ENCODE measurements at regions not wholly inside any gene's neighbourhood (a gene's known extent, or its start where the extent isn't known, plus 50 kb on each side); places are given as distances from the start of the nearest gene placed in this dataset.

DNA sequence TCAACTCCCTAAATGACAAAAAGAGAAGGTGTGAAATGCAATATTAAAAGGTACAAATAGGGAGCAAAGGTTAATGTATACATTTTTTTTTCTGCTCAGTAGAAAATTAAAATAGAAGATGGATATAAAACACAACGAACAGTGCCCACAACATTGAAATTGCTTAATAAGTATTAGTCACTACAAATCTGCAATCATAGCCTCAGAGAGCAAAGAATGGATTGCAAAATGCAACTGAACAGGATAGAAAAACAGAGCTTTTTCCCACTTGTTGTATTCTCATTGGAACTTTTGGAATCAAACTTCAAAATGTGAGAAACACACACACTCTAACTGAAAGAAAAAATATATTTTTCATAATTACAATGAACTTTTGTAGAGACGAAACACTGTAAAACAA, 552.2 kb upstream of the NCAM2 start:
- TF ChIP-seq TEAD4 (IDR thresholded peaks at IDR 0.05) (no peak), CEBPB (IDR thresholded peaks at IDR 0.05) (no peak), MAX (IDR thresholded peaks at IDR 0.05) (no peak), YY1 (IDR thresholded peaks at IDR 0.05; ENCODE audit: low read depth) (no peak), FOXM1 (IDR thresholded peaks at IDR 0.05; ENCODE audit: borderline replicate concordance, low read depth) (no peak), EP300 (IDR thresholded peaks at IDR 0.05; ENCODE audit: borderline replicate concordance) (no peak), CREB1 (IDR thresholded peaks at IDR 0.05; ENCODE audit: low read depth) (no peak), TAF1 (IDR thresholded peaks at IDR 0.05; ENCODE audit: low read depth) (no peak), EGR1 (IDR thresholded peaks at IDR 0.05) (no peak)
- TF ChIP-seq, protein P1, sequence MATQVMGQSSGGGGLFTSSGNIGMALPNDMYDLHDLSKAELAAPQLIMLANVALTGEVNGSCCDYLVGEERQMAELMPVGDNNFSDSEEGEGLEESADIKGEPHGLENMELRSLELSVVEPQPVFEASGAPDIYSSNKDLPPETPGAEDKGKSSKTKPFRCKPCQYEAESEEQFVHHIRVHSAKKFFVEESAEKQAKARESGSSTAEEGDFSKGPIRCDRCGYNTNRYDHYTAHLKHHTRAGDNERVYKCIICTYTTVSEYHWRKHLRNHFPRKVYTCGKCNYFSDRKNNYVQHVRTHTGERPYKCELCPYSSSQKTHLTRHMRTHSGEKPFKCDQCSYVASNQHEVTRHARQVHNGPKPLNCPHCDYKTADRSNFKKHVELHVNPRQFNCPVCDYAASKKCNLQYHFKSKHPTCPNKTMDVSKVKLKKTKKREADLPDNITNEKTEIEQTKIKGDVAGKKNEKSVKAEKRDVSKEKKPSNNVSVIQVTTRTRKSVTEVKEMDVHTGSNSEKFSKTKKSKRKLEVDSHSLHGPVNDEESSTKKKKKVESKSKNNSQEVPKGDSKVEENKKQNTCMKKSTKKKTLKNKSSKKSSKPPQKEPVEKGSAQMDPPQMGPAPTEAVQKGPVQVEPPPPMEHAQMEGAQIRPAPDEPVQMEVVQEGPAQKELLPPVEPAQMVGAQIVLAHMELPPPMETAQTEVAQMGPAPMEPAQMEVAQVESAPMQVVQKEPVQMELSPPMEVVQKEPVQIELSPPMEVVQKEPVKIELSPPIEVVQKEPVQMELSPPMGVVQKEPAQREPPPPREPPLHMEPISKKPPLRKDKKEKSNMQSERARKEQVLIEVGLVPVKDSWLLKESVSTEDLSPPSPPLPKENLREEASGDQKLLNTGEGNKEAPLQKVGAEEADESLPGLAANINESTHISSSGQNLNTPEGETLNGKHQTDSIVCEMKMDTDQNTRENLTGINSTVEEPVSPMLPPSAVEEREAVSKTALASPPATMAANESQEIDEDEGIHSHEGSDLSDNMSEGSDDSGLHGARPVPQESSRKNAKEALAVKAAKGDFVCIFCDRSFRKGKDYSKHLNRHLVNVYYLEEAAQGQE (IDR thresholded peaks at IDR 0.05; ENCODE audit: low read depth) = no peak
